OCI-LY3 (cell line): ENCODE measurements at regions not wholly inside any gene's neighbourhood (a gene's known extent, or its start where the extent isn't known, plus 50 kb on each side); places are given as distances from the start of the nearest gene placed in this dataset.

Experiments used
- H2AFZ ChIP-seq: fragments of 200-600, 300-600 bp; shearing (Covaris generic); 2 replicates; pipeline ENCODE4 v1.6.0; 2014; ENCODE audit warnings: antibody characterized with exemption, low read depth, low read length
- H3K27ac ChIP-seq: fragments of 200-600, 300-600 bp; sonication (generic); 2 replicates; pipeline ENCODE4 v1.5.1; 2014; ENCODE audit warnings: mild to moderate bottlenecking, low read length, moderate library complexity, mixed read lengths
- H3K27me3 ChIP-seq: fragments of 200-600, 300-600 bp; sonication (generic); 2 replicates; pipeline ENCODE4 v1.6.1; 2014; ENCODE audit warnings: low read depth, low read length, mixed read lengths
- H3K36me3 ChIP-seq: fragments of 200-600, 300-600 bp; sonication (generic); replicated peaks from 2 replicates; pipeline ENCODE3; 2014; ENCODE audit warnings: low read depth, low read length, mixed read lengths
- H3K4me1 ChIP-seq: fragments of 300-600, 200-600 bp; sonication (generic); 2 replicates; pipeline ENCODE4 v1.6.1; 2014; ENCODE audit warnings: low read length, mixed read lengths
- H3K4me2 ChIP-seq: fragments of 200-600, 300-600 bp; sonication (generic); 2 replicates; pipeline ENCODE4 v1.6.1; 2014; ENCODE audit warnings: low read length, mixed read lengths
- H3K4me3 ChIP-seq: fragments of 300-600, 200-600 bp; sonication (generic); 2 replicates; pipeline ENCODE4 v1.5.1; 2014; ENCODE audit warnings: antibody characterized with exemption, mild to moderate bottlenecking, low read length, moderate library complexity
- H3K79me2 ChIP-seq: fragments of 300-600, 200-600 bp; shearing (Covaris generic); 2 replicates; pipeline ENCODE4 v1.6.1; 2014; ENCODE audit warnings: mild to moderate bottlenecking, low read length, mixed read lengths
- H3K9ac ChIP-seq: fragments of 300-600, 200-600 bp; shearing (Covaris generic); 2 replicates; pipeline ENCODE4 v1.6.0; 2014; ENCODE audit warnings: mild to moderate bottlenecking, low read length, moderate library complexity
- H3K9me3 ChIP-seq: fragments of 200-600, 300-600 bp; shearing (Covaris generic); 2 replicates; pipeline ENCODE4 v1.6.1; 2014; ENCODE audit warnings: low read length, mixed read lengths; ENCODE audit not compliant: insufficient read depth
- H4K20me1 ChIP-seq: fragments of 200-600, 300-600 bp; sonication (generic); 2 replicates; pipeline ENCODE4 v1.6.1; 2016; ENCODE audit warnings: low read length, mixed read lengths; ENCODE audit not compliant: insufficient read depth
- CTCF ChIP-seq: fragments of 200-600, 300-600 bp; sonication (generic); IDR thresholded peaks from 2 replicates; pipeline ENCODE4 v1.5.1; 2014; ENCODE audit warnings: antibody characterized with exemption, low read length, low read depth
- EZH2phosphoT487 ChIP-seq: fragments of 200-600 bp; shearing (Covaris generic); IDR thresholded peaks from 2 replicates; pipeline ENCODE4 v1.6.1; 2018; ENCODE audit warnings: antibody characterized with exemption, mixed run types, low read depth

GRCh38 chr13:83485101-83485500, 397.2 kb downstream of the SLITRK1 start:
- no peaks in the 10 kb centered on the region for H3K79me2 ChIP-seq
- no peak overlapping the region for H3K4me2 ChIP-seq
- no peak overlapping the region for H3K27ac ChIP-seq
- no peak overlapping the region for H3K9ac ChIP-seq
- H3K36me3 ChIP-seq, result no peaks in the 10 kb centered on the region
- no peaks in the 10 kb centered on the region for H3K27me3 ChIP-seq
- TF ChIP-seq EZH2phosphoT487, result no peak
- no peak overlapping the region for H3K4me3 ChIP-seq
- no peak overlapping the region for H2AFZ ChIP-seq
- H3K9me3 ChIP-seq, result no peaks in the 10 kb centered on the region
- no peaks in the 10 kb centered on the region for H3K4me1 ChIP-seq
- no peaks in the 10 kb centered on the region for H4K20me1 ChIP-seq

- Histone ChIP-seq H3K4me2 (no peak overlapping the region), H3K27ac (no peak overlapping the region), H3K9ac (no peak overlapping the region), H3K27me3 (no peaks in the 10 kb centered on the region), H2AFZ (no peak overlapping the region), H3K4me3 (no peak overlapping the region), H3K36me3 (no peaks in the 10 kb centered on the region), H3K9me3 (no peaks in the 10 kb centered on the region), H3K79me2 (no peaks in the 10 kb centered on the region), H4K20me1 (no peaks in the 10 kb centered on the region), H3K4me1 (no peaks in the 10 kb centered on the region)
- no peak for TF ChIP-seq CTCF
- TF ChIP-seq EZH2phosphoT487, result no peak
Observed at GRCh38 chr13:83471011-83471410, 411.3 kb downstream of the SLITRK1 start.

- no peak overlapping the region for H2AFZ ChIP-seq
- no peaks in the 10 kb centered on the region for H3K27me3 ChIP-seq
- H3K4me3 ChIP-seq, result no peak overlapping the region
- H3K79me2 ChIP-seq, result no peaks in the 10 kb centered on the region
- no peak overlapping the region for H3K27ac ChIP-seq
- H3K36me3 ChIP-seq, result no peaks in the 10 kb centered on the region
- TF ChIP-seq CTCF, result no peak
- TF ChIP-seq EZH2phosphoT487, result no peak
- H4K20me1 ChIP-seq, result no peaks in the 10 kb centered on the region
- no peak overlapping the region for H3K4me2 ChIP-seq
- no peaks in the 10 kb centered on the region for H3K9me3 ChIP-seq
- no peaks in the 10 kb centered on the region for H3K4me1 ChIP-seq
- H3K9ac ChIP-seq, result no peak overlapping the region
Observed at GRCh38 chr13:83470133-83470797, 412.0 kb downstream of the SLITRK1 start.

GRCh38 chr13:83453723-83454122, 428.6 kb downstream of the SLITRK1 start:
- TF ChIP-seq CTCF (no peak), EZH2phosphoT487 (no peak)
- no peak overlapping the region for H3K9ac ChIP-seq
- no peak overlapping the region for H2AFZ ChIP-seq
- no peak overlapping the region for H3K4me3 ChIP-seq
- no peaks in the 10 kb centered on the region for H4K20me1 ChIP-seq
- no peaks in the 10 kb centered on the region for H3K79me2 ChIP-seq
- H3K27ac ChIP-seq, result no peak overlapping the region
- no peaks in the 10 kb centered on the region for H3K27me3 ChIP-seq
- peaks cover 14% of the 10 kb centered on the region for H3K4me1 ChIP-seq
- no peak overlapping the region for H3K4me2 ChIP-seq
- no peaks in the 10 kb centered on the region for H3K36me3 ChIP-seq
- H3K9me3 ChIP-seq, result peaks cover 11% of the 10 kb centered on the region; the same call in 1 of the 2 replicates
